ENCODE measurements at regions not wholly inside any gene's neighbourhood (a gene's known extent, or its start where the extent isn't known, plus 50 kb on each side); places are given as distances from the start of the nearest gene placed in this dataset.
A peak's percentile ranks its signal among the peaks of the same experiment; 100 is the strongest.

DNA sequence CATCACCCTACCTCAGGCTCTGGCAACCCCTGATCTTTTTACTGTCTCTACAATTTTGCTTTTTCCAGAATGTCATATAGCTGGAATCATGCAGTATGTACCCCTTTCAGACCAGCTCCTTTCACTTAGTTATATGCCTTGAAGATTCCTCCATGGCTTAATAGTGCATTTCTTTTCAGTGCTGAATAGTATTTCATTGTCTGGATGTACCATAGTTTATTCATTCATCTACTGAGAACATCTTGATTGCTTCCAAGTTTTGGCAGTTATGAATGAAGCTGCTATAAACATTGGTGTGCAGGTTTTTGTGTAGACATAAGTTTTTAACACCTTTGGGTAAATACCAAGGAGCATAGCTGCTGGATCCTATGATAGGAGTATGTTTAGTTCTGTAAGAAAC, 50.8 kb upstream of the ANP32A start:
- H3K4me3 ChIP-seq (ENCODE audit: insufficient read depth, low read depth, low read length, poor library complexity, severe bottlenecking) = no peak overlapping the region
- no peak for DNase-seq
- peaks cover 3% of the 10 kb centered on the region for H3K4me1 ChIP-seq (ENCODE audit: control insufficient read depth, insufficient read depth, low read length, poor library complexity, severe bottlenecking)
- H3K9me3 ChIP-seq (ENCODE audit: control insufficient read depth, low read length) = no peaks in the 10 kb centered on the region
- no peaks in the 10 kb centered on the region for H3K27me3 ChIP-seq (replicated peaks; ENCODE audit: control insufficient read depth, insufficient read depth, low read length, poor library complexity, severe bottlenecking)
- H3K27ac ChIP-seq (ENCODE audit: insufficient read depth, low read length, poor library complexity, severe bottlenecking) = no peak overlapping the region
- H3K36me3 ChIP-seq (ENCODE audit: control insufficient read depth, insufficient read depth, low read length) = no peaks in the 10 kb centered on the region

DNA sequence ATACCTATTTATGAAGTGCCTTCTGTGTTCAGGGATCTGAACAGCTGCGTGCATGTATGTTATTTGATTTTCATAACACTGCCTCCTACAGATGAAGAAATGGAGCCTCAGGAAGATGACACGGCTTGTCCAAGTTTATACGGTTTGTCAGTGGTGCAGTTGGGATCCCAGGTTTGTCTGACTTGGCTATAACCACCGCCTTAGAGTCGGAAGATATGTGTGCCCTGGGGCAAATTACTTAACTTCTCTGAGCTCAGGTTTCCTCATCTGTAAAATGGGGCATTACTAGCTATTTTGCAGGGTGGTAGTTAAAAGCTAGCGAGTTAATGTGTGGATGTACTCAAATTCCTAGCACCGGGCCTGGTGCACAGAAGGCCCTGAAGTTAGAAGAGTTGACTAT, 54.1 kb upstream of the ANP32A start:
- Histone ChIP-seq H3K27me3 (replicated peaks; ENCODE audit: control insufficient read depth, insufficient read depth, low read length, poor library complexity, severe bottlenecking) (no peaks in the 10 kb centered on the region), H3K4me3 (ENCODE audit: insufficient read depth, low read depth, low read length, poor library complexity, severe bottlenecking) (no peak overlapping the region), H3K36me3 (ENCODE audit: control insufficient read depth, insufficient read depth, low read length) (no peaks in the 10 kb centered on the region), H3K4me1 (ENCODE audit: control insufficient read depth, insufficient read depth, low read length, poor library complexity, severe bottlenecking) (peaks cover 3% of the 10 kb centered on the region), H3K9me3 (ENCODE audit: control insufficient read depth, low read length) (no peaks in the 10 kb centered on the region), H3K27ac (ENCODE audit: insufficient read depth, low read length, poor library complexity, severe bottlenecking) (no peak overlapping the region)
- no peak for DNase-seq

DNA sequence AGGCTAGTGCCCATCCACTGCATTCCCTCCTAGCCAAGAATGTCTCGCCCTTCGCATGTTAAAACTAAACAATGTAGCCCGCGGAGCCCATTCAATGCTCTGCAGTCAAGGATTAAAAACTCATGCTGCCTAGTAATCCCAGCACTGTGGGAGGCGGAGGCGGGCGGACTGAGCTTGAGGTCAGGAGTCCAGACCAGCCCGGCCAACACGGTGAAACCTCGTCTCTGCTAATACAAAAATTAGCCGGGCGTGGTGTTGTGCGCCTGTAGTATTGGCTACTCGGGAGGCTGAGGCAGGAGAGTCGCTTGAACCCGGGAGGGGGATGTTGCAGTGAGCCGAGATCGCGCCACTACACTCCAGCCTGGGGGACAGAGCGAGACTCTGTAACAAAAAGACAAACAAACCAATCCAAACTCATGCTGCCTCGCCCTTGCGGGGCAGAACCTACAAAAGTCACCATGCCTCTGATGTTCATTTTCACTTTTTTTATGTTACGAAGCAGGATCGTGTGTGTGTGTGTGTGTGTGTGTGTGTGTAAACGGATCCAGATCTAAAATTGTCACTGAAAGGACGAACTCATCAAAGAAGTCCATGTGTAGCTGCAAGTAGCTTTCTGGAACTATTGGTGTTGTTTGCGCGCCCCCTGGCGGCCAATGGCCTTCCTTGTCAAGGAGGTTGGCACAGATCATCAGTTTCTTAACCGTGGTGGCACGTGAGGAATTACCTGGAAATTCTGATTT, 54.8 kb upstream of the SPESP1 start:
- H3K4me1 ChIP-seq (ENCODE audit: control insufficient read depth, insufficient read depth, low read length, poor library complexity, severe bottlenecking) = peaks cover 3% of the 10 kb centered on the region
- peak; percentile 70 to 84 (median 76) for DNase-seq
- no peak overlapping the region for H3K27ac ChIP-seq (ENCODE audit: insufficient read depth, low read length, poor library complexity, severe bottlenecking)
- no peak overlapping the region for H3K4me3 ChIP-seq (ENCODE audit: insufficient read depth, low read depth, low read length, poor library complexity, severe bottlenecking)
- H3K27me3 ChIP-seq (replicated peaks; ENCODE audit: control insufficient read depth, insufficient read depth, low read length, poor library complexity, severe bottlenecking) = no peaks in the 10 kb centered on the region
- no peaks in the 10 kb centered on the region for H3K36me3 ChIP-seq (ENCODE audit: control insufficient read depth, insufficient read depth, low read length)
- H3K9me3 ChIP-seq (ENCODE audit: control insufficient read depth, low read length) = no peaks in the 10 kb centered on the region

DNA sequence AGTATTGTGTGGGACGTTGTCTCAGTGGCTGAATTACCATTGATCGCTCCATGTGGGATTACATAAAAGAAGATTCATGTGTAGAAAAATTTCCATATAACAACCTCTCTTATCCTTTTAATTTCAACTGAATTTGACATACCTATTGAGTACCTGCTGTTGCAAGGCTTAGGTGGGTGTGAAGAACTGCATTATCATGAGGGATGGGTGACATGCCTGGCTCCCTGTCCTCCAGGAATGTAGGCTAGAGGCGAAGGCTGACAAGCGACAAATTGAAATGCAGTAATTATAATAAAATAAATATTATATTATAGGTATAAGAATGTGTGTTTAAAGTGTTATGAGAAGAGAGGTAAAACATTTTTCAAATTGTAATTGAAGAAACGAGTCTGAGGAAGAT, 52.7 kb upstream of the SPESP1 start:
- no peak for DNase-seq
- Histone ChIP-seq H3K36me3 (ENCODE audit: control insufficient read depth, insufficient read depth, low read length) (no peaks in the 10 kb centered on the region), H3K27ac (ENCODE audit: insufficient read depth, low read length, poor library complexity, severe bottlenecking) (no peak overlapping the region), H3K4me3 (ENCODE audit: insufficient read depth, low read depth, low read length, poor library complexity, severe bottlenecking) (no peak overlapping the region), H3K27me3 (replicated peaks; ENCODE audit: control insufficient read depth, insufficient read depth, low read length, poor library complexity, severe bottlenecking) (no peaks in the 10 kb centered on the region), H3K9me3 (ENCODE audit: control insufficient read depth, low read length) (no peaks in the 10 kb centered on the region), H3K4me1 (ENCODE audit: control insufficient read depth, insufficient read depth, low read length, poor library complexity, severe bottlenecking) (peaks cover 3% of the 10 kb centered on the region)

DNA sequence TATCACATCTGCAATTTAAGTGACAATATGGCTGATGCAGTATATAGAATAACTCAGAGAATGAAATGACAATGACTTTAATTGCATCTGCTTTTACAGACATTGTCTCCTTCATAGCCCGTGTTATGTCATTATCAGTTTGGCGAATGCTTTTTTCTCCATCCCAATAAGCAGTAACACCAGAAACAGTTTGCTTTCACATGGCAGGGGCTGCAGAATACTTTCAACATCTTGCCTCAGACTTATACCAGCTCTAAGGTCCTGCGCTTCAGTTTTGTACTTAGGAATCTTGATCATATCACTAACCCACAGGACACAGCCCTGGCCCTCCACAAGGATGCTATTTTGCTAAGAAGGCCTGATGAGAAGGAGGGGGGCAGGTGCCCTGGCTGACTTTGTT, 49.9 kb upstream of the SPESP1 start:
- Histone ChIP-seq H3K4me3 (ENCODE audit: insufficient read depth, low read depth, low read length, poor library complexity, severe bottlenecking) (no peak overlapping the region), H3K27me3 (replicated peaks; ENCODE audit: control insufficient read depth, insufficient read depth, low read length, poor library complexity, severe bottlenecking) (no peaks in the 10 kb centered on the region), H3K36me3 (ENCODE audit: control insufficient read depth, insufficient read depth, low read length) (no peaks in the 10 kb centered on the region), H3K9me3 (ENCODE audit: control insufficient read depth, low read length) (no peaks in the 10 kb centered on the region), H3K4me1 (ENCODE audit: control insufficient read depth, insufficient read depth, low read length, poor library complexity, severe bottlenecking) (peaks cover 3% of the 10 kb centered on the region), H3K27ac (ENCODE audit: insufficient read depth, low read length, poor library complexity, severe bottlenecking) (no peak overlapping the region)
- DNase-seq = no peak

All from effector memory CD4-positive, alpha-beta T cell (primary cell).